ENCODE measurements at regions not wholly inside any gene's neighbourhood (a gene's known extent, or its start where the extent isn't known, plus 50 kb on each side); places are given as distances from the start of the nearest gene placed in this dataset.

GRCh38 chr12:67881565-67881964 lies 107.7 kb upstream of the IFNG-AS1 start:
- DNase-seq (ENCODE audit: low spot score) = no peak
- TF ChIP-seq CTCF (IDR thresholded peaks at IDR 0.05; ENCODE audit: extremely low read depth, missing control alignments) = no peak

- DNase-seq (ENCODE audit: low spot score) = no peak
- no peak for TF ChIP-seq CTCF (IDR thresholded peaks at IDR 0.05; ENCODE audit: extremely low read depth, missing control alignments)
These were observed 104.7 kb upstream of the IFNG-AS1 start for GRCh38 chr12:67884596-67884995.

- TF ChIP-seq CTCF (IDR thresholded peaks at IDR 0.05; ENCODE audit: extremely low read depth, missing control alignments) = no peak
- DNase-seq (ENCODE audit: low spot score) = no peak
These were observed 103.7 kb upstream of the IFNG-AS1 start for GRCh38 chr12:67885375-67886169.

GRCh38 chr12:67887065-67887464 lies 102.2 kb upstream of the IFNG-AS1 start:
- no peak for DNase-seq (ENCODE audit: low spot score)
- no peak for TF ChIP-seq CTCF (IDR thresholded peaks at IDR 0.05; ENCODE audit: extremely low read depth, missing control alignments)

- TF ChIP-seq CTCF (IDR thresholded peaks at IDR 0.05; ENCODE audit: extremely low read depth, missing control alignments) = no peak
- no peak for DNase-seq (ENCODE audit: low spot score)
These were observed 99.3 kb upstream of the IFNG-AS1 start for GRCh38 chr12:67889931-67890330.

GRCh38 chr12:67890726-67891258 lies 98.5 kb upstream of the IFNG-AS1 start:
- TF ChIP-seq CTCF (IDR thresholded peaks at IDR 0.05; ENCODE audit: extremely low read depth, missing control alignments) = no peak

GRCh38 chr12:67891596-67891995 lies 97.7 kb upstream of the IFNG-AS1 start:
- no peak for DNase-seq (ENCODE audit: low spot score)
- TF ChIP-seq CTCF (IDR thresholded peaks at IDR 0.05; ENCODE audit: extremely low read depth, missing control alignments) = no peak

More at GRCh38 chr12:67890726-67891258, 98.5 kb upstream of the IFNG-AS1 start:
- DNase-seq (ENCODE audit: low spot score) = no peak
